Mesendoderm (in vitro differentiated cells): ENCODE measurements at regions not wholly inside any gene's neighbourhood (a gene's known extent, or its start where the extent isn't known, plus 50 kb on each side); places are given as distances from the start of the nearest gene placed in this dataset.

Source experiments
- DNase-seq: peaks from one replicate; pipeline ENCODE4 v3.0.0; 2013
- H2AK5ac ChIP-seq: 2 replicates; pipeline ENCODE4 v1.6.1; 2013; ENCODE audit warnings: low read length, inconsistent platforms
- H2BK120ac ChIP-seq: 2 replicates; pipeline ENCODE4 v1.6.1; 2013; ENCODE audit warnings: low read depth, mild to moderate bottlenecking, low read length, moderate library complexity, mixed read lengths
- H2BK15ac ChIP-seq: replicated peaks from 2 replicates; pipeline ENCODE4 v1.6.1; 2013; ENCODE audit warnings: low read depth, mild to moderate bottlenecking, moderate library complexity
- H2BK5ac ChIP-seq: 2 replicates; pipeline ENCODE4 v1.6.1; 2013; ENCODE audit warnings: low read length, inconsistent platforms
- H3K18ac ChIP-seq: 2 replicates; pipeline ENCODE4 v1.6.1; 2013; ENCODE audit warnings: mild to moderate bottlenecking, low read length, mixed read lengths
- H3K23ac ChIP-seq: one replicate; pipeline ENCODE4 v1.6.1; 2013; ENCODE audit warnings: low read length
- H3K27ac ChIP-seq: 2 replicates; pipeline ENCODE4 v1.5.1; 2013; ENCODE audit warnings: low read depth, mild to moderate bottlenecking, inconsistent platforms, low read length, moderate library complexity
- H3K27me3 ChIP-seq: 2 replicates; pipeline ENCODE4 v1.6.1; 2013; ENCODE audit warnings: low read length, control low read depth, mild to moderate bottlenecking, inconsistent platforms; ENCODE audit not compliant: insufficient read depth, poor library complexity
- H3K36me3 ChIP-seq: 2 replicates; pipeline ENCODE4 v1.6.1; 2013; ENCODE audit warnings: low read length, inconsistent platforms; ENCODE audit not compliant: control insufficient read depth, insufficient read depth
- H3K4ac ChIP-seq: one replicate; pipeline ENCODE4 v1.6.1; 2013; ENCODE audit warnings: low read depth, mild to moderate bottlenecking, low read length, moderate library complexity
- H3K4me1 ChIP-seq: 2 replicates; pipeline ENCODE4 v1.6.1; 2013; ENCODE audit warnings: low read depth, low read length, inconsistent platforms; ENCODE audit not compliant: control insufficient read depth
- H3K4me2 ChIP-seq: 2 replicates; pipeline ENCODE4 v1.6.1; 2013; ENCODE audit warnings: low read length
- H3K4me3 ChIP-seq: 2 replicates; pipeline ENCODE4 v1.5.1; 2013; ENCODE audit warnings: mild to moderate bottlenecking, low read length
- H3K56ac ChIP-seq: one replicate; pipeline ENCODE4 v1.6.1; 2013; ENCODE audit warnings: low read length
- H3K79me1 ChIP-seq: 2 replicates; pipeline ENCODE4 v1.6.1; 2013; ENCODE audit warnings: low read length, inconsistent platforms
- H3K79me2 ChIP-seq: 2 replicates; pipeline ENCODE4 v1.6.1; 2013; ENCODE audit warnings: mild to moderate bottlenecking, low read length; ENCODE audit not compliant: control insufficient read depth, insufficient read depth
- H3K9ac ChIP-seq: 2 replicates; pipeline ENCODE4 v1.6.1; 2013; ENCODE audit warnings: low read length, inconsistent platforms
- H4K5ac ChIP-seq: one replicate; pipeline ENCODE4 v1.6.1; 2013; ENCODE audit warnings: low read length
- H4K8ac ChIP-seq: one replicate; pipeline ENCODE4 v1.6.1; 2013; ENCODE audit warnings: low read depth, mild to moderate bottlenecking, control low read depth, low read length, moderate library complexity
- WGBS: extraction: QIAGEN DNeasy Blood & Tissue Kit; methylation state at CpG from one replicate; pipeline ENCODE4 v1.1.7; 2013; ENCODE audit warnings: low lambda C conversion rate, missing lambda C conversion rate; ENCODE audit not compliant: insufficient coverage; ENCODE audit errors: extremely low coverage; 5-methylcytosine and 5-hydroxymethylcytosine counted together

- Histone ChIP-seq H3K4ac (no peak overlapping the region), H2BK5ac (no peak overlapping the region), H3K18ac (no peak overlapping the region), H3K27me3 (no peaks in the 10 kb centered on the region), H3K56ac (no peak overlapping the region), H4K5ac (no peak overlapping the region), H4K8ac (no peak overlapping the region), H3K9ac (no peak overlapping the region), H2AK5ac (no peak overlapping the region), H3K23ac (no peak overlapping the region), H3K27ac (no peak overlapping the region), H3K79me2 (no peaks in the 10 kb centered on the region), H3K4me3 (no peak overlapping the region), H3K4me1 (no peaks in the 10 kb centered on the region), H3K36me3 (no peaks in the 10 kb centered on the region), H3K4me2 (no peak overlapping the region), H2BK15ac (no peak overlapping the region), H3K79me1 (no peaks in the 10 kb centered on the region), H2BK120ac (no peak overlapping the region)
- no CpG with 5 or more reads among the region's 4 CpGs for WGBS
- DNase-seq: no peak
Measured at GRCh38 chr16:79359082-79359481, 241.5 kb downstream of the MAF start.

DNA sequence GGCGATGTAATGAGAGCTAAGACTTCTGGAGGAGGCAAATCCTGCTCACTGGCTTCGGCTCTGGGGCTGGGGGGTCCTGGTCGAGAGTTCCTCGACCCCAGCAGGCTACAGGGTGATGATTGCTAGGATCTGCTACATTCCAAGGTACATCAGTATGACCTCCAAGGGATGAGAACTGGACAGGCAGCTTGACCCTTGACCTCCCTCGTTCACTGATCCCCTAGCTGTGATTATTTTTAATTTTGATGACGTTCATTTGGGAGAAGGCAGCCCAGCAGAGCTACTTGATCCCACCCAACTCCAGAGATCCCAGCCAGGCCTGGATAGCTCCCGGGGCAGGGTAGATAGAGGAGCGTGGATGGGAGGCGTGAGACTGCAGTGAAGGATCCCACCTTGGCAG, 242.3 kb downstream of the MAF start:
- no peak overlapping the region for H3K18ac ChIP-seq
- H2BK15ac ChIP-seq: no peak overlapping the region
- H3K4ac ChIP-seq: no peak overlapping the region
- H3K79me2 ChIP-seq: no peaks in the 10 kb centered on the region
- H3K4me1 ChIP-seq: no peaks in the 10 kb centered on the region
- H3K27me3 ChIP-seq: no peaks in the 10 kb centered on the region
- no peak overlapping the region for H4K5ac ChIP-seq
- no peak overlapping the region for H3K9ac ChIP-seq
- DNase-seq: no peak
- no peak overlapping the region for H2BK120ac ChIP-seq
- H3K4me2 ChIP-seq: no peak overlapping the region
- no peak overlapping the region for H3K4me3 ChIP-seq
- no peak overlapping the region for H3K56ac ChIP-seq
- H3K79me1 ChIP-seq: no peaks in the 10 kb centered on the region
- H3K23ac ChIP-seq: no peak overlapping the region
- no peaks in the 10 kb centered on the region for H3K36me3 ChIP-seq
- no CpG with 5 or more reads among the region's 9 CpGs for WGBS
- no peak overlapping the region for H4K8ac ChIP-seq
- no peak overlapping the region for H3K27ac ChIP-seq
- no peak overlapping the region for H2BK5ac ChIP-seq
- H2AK5ac ChIP-seq: no peak overlapping the region

DNA sequence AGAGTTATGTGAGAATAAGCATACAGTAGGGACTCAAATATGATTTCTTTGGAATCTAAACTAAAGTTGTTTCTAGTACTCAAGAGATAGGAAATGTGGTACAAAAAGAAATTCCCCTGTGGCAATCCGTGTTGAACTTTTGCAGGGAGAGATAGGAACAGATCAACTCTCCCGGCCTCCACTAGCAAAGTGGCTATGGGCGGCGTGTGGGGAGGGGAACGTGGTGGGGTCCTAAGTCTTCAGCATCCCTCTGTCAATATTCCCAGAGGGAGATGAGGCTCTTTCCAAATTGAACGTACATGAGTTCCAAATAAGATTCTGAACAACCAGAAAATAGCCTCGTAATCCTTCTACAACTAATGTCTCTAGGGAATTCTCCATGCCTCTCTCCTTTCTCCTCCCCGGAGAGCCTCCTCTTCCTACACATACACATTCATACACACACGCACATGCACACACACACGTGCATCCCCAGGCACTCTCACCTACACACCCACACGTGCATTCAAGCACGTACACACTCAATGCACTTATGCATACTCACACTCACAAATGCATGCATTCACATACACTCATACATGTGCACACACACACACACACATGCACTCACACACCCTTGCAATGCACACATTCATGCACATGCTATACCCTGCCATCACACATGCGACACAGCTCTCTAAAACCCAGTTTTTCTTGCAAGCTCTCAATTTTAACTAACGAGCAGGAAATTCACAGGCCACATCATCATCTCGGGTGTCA, 244.8 kb downstream of the MAF start:
- WGBS: no CpG with 5 or more reads among the region's 15 CpGs
- DNase-seq: no peak
- Histone ChIP-seq H3K27me3 (no peaks in the 10 kb centered on the region), H2BK120ac (no peak overlapping the region), H4K5ac (no peak overlapping the region), H2BK15ac (no peak overlapping the region), H2BK5ac (no peak overlapping the region), H3K9ac (no peak overlapping the region), H3K27ac (no peak overlapping the region), H3K79me1 (no peaks in the 10 kb centered on the region), H3K4me2 (no peak overlapping the region), H2AK5ac (no peak overlapping the region), H3K4me3 (no peak overlapping the region), H3K18ac (no peak overlapping the region), H4K8ac (no peak overlapping the region), H3K36me3 (no peaks in the 10 kb centered on the region), H3K23ac (no peak overlapping the region), H3K79me2 (no peaks in the 10 kb centered on the region), H3K4me1 (no peaks in the 10 kb centered on the region), H3K56ac (no peak overlapping the region), H3K4ac (no peak overlapping the region)

DNA sequence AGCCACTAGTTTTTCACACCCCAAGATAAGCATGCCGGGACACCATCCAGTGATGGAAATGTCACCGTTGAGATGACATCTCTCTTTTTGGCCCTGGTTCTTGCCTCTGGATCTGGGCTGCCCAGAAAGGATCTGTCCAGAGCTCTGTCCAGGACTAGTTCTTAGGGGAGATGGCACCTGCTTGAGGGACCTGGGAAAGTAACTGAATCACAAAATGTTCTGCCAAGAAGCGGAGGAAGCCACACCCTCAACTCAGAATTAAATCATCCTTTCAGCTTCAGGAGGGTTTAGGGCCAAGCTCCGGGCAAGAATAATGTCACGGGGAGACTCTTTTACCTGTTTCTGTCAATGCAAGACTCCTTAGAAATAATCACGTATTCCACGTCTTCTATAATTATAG, 248.6 kb downstream of the MAF start:
- no peaks in the 10 kb centered on the region for H3K79me1 ChIP-seq
- WGBS: no CpG with 5 or more reads among the region's 7 CpGs

DNA sequence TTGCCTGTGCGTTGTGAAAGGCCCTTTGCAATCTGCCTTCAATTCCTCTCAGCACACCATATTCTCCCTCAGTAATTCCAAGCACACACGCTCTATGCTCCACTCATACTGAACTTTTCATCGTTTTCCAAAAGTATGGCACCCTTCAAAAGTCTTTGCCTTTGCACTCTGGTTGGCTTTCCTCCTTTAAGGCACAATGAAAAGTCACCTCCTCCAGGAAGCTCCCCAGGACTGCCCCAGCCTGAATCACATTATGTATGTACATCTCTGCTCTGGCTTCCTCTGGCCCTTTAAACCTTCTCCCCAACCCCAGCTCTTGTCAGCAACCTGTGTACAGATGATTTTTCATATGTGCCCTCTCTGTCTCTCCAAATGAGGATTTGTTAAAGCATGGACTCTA, 250.7 kb downstream of the MAF start:
- no peaks in the 10 kb centered on the region for H3K4me1 ChIP-seq
- H4K5ac ChIP-seq: no peak overlapping the region
- H3K56ac ChIP-seq: no peak overlapping the region
- H3K36me3 ChIP-seq: no peaks in the 10 kb centered on the region
- H3K4ac ChIP-seq: no peak overlapping the region
- H3K18ac ChIP-seq: no peak overlapping the region
- H4K8ac ChIP-seq: no peak overlapping the region
- H3K4me3 ChIP-seq: no peak overlapping the region
- no peak overlapping the region for H2BK15ac ChIP-seq
- H3K9ac ChIP-seq: no peak overlapping the region
- no peak for DNase-seq
- H3K4me2 ChIP-seq: no peak overlapping the region
- no peaks in the 10 kb centered on the region for H3K79me2 ChIP-seq
- H3K79me1 ChIP-seq: no peaks in the 10 kb centered on the region
- no peak overlapping the region for H2BK5ac ChIP-seq
- no peaks in the 10 kb centered on the region for H3K27me3 ChIP-seq
- H2BK120ac ChIP-seq: no peak overlapping the region
- WGBS: no CpG with 5 or more reads among the region's 3 CpGs
- H3K27ac ChIP-seq: no peak overlapping the region
- no peak overlapping the region for H2AK5ac ChIP-seq
- H3K23ac ChIP-seq: no peak overlapping the region

More for the DNA sequence above, 248.6 kb downstream of the MAF start:
- no peak overlapping the region for H2BK15ac ChIP-seq
- H3K27me3 ChIP-seq: no peaks in the 10 kb centered on the region
- H4K5ac ChIP-seq: no peak overlapping the region
- no peak overlapping the region for H3K27ac ChIP-seq
- no peak overlapping the region for H3K18ac ChIP-seq
- H2AK5ac ChIP-seq: no peak overlapping the region
- H3K4me1 ChIP-seq: no peaks in the 10 kb centered on the region
- no peak overlapping the region for H3K9ac ChIP-seq
- no peak overlapping the region for H2BK5ac ChIP-seq
- H3K4me2 ChIP-seq: no peak overlapping the region
- H3K56ac ChIP-seq: no peak overlapping the region
- no peak overlapping the region for H2BK120ac ChIP-seq
- no peak overlapping the region for H4K8ac ChIP-seq
- DNase-seq: no peak
- H3K36me3 ChIP-seq: no peaks in the 10 kb centered on the region
- no peak overlapping the region for H3K23ac ChIP-seq
- H3K4me3 ChIP-seq: no peak overlapping the region
- no peaks in the 10 kb centered on the region for H3K79me2 ChIP-seq
- H3K4ac ChIP-seq: no peak overlapping the region
